GM19455 (cell line): ENCODE measurements at regions not wholly inside any gene's neighbourhood (a gene's known extent, or its start where the extent isn't known, plus 50 kb on each side); places are given as distances from the start of the nearest gene placed in this dataset.

Experiments
- ATAC-seq: cut with Tn5 transposase; IDR thresholded peaks from one replicate; pipeline ENCODE4 v1.9.1; 2021; ENCODE audit not compliant: unreplicated experiment

GRCh38 chr6:19492636-19493405, 344.3 kb upstream of the ID4 start:
- no peak for ATAC-seq

DNA sequence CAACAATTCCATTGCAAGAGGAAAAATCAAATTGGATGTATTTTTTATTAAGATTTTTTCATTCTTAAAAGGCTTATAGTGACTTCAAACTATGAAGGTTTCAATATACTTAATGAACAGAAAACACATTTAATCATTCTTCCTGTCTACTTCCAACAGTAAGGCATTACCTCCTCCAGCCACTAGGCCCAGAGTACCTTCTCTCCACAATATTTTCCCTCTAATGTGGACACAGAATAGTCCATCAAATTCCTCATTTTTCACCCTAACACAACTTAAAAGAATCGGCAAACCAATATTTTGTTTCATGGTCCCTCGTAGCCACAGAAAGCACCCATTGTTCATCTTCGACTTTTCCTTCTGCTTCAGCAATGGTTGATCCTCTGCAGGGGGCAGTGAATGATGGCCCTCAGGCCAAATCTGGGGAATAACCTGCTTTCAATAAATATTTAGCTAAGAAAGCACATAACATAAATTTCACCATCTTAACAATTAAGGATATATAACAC, 335.4 kb upstream of the ID4 start:
- ATAC-seq: no peak

GRCh38 chr6:19502301-19502700, 334.9 kb upstream of the ID4 start:
- no peak for ATAC-seq

- ATAC-seq: no peak
These were observed 321.2 kb upstream of the ID4 start for GRCh38 chr6:19515939-19516338.

- no peak for ATAC-seq
These were observed 317.2 kb upstream of the ID4 start for GRCh38 chr6:19519941-19520340.

- no peak for ATAC-seq
These were observed 312.6 kb upstream of the ID4 start for GRCh38 chr6:19524366-19525186.

DNA sequence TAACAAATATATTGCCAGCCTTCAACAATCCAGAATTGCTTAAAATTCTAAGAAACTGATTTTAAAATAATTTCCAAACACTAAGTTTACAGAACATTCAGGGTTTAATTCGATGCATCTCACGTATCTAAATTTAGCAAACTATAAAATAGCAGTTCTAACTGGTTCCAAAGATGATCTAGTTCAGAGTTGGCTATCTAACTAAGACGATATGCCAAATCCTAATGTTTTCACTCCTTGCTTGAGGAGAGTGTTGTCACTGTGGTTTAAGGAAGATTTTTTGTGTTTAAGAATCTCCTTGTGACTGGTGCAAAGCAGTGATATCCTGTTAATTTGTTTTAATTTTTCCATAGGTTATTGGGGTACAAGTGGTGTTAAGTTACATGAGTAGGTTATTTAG, 311.5 kb upstream of the ID4 start:
- ATAC-seq: no peak

DNA sequence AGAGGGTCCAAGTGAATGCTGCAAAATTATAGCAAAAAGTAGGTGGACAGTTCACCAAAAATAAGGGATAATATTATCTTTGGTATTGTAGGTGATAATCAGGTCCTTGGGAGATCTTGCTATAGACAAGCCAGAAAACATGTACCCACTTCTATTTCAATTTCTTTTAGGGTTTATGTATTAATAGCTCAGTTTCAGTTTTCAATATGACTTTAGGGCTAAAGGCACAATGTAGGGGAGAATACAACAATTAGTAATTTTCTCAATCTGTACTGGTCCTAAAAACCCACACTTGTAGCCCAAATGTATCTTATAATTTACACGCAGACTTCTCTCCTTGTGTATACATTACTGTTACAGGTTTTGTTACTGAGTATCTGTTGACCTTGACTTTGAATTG, 307.0 kb upstream of the ID4 start:
- no peak for ATAC-seq

DNA sequence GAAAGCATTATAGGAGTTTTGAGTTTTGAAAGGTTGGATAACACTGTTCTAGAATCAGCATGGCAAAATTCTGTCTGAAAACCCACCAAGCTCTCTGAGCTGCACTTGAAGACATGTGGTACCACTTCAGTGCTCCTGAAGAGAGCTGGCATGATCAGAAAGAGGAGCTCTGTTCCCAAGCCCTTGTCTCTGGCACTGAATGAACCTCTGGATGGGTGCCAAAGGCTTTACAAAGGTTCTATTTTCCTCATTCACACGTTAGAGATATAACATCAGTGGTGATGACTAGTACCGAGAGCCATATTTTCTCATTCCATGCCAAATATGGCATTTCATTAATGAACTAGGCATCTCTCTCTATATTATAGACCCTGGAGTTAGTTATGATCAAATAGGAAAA, 301.8 kb upstream of the ID4 start:
- ATAC-seq: no peak

GRCh38 chr6:19536838-19537237, 300.3 kb upstream of the ID4 start:
- no peak for ATAC-seq

DNA sequence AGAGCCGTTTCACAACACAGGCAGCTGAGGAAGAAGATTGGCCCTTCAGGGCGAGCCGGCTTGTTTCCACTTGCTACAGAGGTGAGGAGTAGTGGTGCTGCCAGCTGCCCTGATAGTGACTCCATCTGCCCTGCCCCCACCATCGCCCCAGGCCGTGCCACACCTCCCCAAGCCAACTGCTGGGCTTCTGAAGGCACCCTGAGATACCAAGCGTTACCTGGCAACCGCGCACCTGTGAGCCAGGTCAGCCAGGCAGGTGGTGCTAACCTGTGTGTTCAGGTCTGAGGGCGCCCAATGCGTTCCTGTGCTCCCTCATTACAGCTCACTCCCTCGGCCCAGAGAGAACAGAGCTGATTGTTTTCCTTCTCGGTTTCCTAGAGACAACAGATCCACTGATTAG, 299.1 kb upstream of the ID4 start:
- no peak for ATAC-seq

DNA sequence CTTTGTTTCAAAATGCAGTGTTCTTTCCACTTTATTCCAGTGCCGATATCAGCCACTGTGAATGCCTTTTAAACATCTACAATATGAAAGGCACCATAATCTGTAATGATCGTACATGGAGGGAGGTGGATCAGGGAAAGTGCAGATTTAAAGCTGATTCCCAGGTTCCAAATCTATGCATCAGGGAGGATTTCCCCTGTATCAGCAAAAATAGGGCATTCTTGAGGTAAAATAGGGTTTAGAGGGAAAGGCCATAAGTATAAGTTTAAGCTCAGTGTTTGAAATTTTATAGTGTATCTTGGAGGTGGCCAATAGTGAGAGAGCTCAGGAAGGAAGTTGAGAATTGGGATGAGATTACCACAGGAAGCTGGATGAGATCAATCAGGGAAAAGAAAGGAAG, 289.7 kb upstream of the ID4 start:
- ATAC-seq: no peak

DNA sequence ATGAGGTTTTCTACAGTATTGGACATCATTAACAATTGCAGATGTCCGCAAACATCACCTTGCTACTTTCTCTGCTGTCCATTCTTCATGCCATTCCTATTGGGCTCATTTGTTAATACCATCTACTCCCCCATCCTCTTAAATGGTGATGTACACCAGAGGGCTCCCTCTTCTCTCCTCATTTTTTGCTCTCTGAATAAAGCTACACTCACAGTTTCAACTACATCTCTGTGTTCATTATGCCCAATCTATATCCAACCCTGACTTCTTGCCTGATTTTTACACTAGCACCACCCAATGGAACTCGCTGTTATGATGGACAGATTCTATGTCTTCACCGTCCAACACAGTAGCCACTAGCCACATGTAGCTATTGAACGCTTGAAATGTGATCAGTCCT, 288.1 kb upstream of the ID4 start:
- no peak for ATAC-seq

DNA sequence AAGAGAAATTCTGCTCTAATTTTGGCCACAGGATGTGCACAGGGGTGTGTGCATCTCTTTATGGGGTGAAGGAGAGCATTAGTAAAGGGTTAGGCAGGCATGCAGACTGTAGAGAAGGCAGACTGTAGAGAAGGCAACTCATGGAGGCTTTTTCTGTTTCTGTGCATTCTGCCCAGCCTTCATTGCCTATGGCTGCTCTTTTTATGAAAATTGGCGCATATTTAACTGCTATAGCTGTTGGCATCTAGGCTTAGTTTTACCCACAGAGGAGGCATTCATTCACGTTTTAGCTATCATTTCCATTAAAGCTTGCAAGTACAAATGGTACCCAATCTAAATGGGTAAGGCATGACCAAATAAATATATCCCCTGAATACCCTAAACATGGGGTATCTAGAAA, 286.8 kb upstream of the ID4 start:
- ATAC-seq: no peak

DNA sequence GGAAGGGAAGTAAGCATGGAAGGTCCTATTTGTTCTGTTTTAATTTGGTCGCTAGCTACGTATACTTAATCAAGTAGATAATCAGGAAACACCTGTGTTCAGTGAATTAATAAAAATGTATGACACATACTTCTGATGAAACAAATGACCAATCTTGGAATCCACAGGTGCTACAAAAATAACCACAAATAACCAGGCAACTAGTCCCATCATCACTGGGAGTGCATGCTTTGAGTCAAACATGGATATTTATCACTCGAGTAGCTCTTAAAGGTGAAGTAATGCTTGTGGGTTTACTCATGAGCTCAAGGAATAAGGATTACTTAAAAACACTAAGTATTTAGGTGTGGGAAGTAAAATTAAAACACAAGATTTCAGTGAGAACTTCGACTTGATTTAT, 285.6 kb upstream of the ID4 start:
- no peak for ATAC-seq

GRCh38 chr6:19552076-19552475, 285.1 kb upstream of the ID4 start:
- no peak for ATAC-seq

GRCh38 chr6:19552588-19552987, 284.6 kb upstream of the ID4 start:
- no peak for ATAC-seq

DNA sequence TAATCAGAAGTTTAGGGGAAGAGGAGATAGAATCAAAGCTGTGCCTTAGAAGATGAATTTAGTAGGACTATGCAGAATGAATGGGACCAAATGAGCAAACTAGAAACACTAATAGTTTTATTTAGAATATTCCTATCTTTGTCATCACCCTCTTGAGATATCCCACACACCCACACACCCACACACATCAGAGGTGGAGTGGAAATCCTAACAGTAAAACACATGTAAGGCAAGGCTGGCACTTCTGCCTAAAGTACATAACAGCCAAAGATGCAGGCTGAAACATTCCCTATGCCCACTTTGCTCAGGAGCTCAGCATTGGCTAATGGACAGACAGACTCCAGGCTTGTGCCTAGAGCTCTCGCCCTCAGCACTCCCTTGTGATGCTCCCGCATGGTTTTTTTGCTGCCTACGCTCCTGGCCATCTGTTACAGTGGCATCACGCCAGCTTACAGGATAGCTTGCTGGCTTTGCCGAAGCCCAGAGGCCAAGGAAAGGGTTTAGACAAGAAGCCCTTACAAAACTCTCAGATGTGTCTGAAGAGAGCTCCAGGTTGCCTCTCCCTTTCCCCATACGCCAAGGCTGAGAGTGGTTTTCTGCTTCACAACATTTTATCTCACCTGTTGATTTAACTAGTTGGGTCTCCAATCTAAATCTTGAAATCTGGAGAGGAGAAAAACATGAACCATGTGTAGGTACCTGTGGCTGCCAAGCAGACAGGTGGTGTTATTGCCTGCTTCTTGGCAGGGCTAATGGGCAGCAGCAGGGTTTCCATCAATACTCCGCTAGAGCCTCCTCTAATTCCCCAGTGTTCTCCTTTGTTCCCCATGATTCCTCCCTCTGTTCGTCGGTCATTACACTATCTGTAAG, 282.6 kb upstream of the ID4 start:
- ATAC-seq: no peak

GRCh38 chr6:19557191-19557590, 280.0 kb upstream of the ID4 start:
- ATAC-seq: no peak

DNA sequence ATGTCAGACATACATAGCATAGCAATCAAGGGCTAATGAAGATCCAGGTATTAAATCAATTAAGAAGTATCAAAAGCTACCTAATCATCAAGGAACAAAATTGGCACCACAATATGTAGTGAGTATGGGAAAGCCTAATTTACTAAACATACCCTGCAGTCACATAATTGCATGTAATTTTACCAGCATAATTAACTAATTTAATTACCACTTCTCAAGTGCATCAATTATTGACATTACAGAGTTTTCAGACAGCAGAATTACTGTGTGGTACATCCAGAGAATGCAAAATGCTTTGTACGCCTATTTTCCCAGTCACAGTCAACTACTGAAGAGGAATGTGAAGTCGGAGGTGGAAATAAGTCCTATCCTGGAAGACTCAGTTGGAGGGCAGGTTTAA, 279.0 kb upstream of the ID4 start:
- ATAC-seq: no peak

- ATAC-seq: no peak
These were observed 278.2 kb upstream of the ID4 start for GRCh38 chr6:19558934-19559333.
